NCI-H82 treated with DMSO at 0.1 percent for 48 hours (cell line): ENCODE measurements at regions not wholly inside any gene's neighbourhood (a gene's known extent, or its start where the extent isn't known, plus 50 kb on each side); places are given as distances from the start of the nearest gene placed in this dataset.
A peak's percentile ranks its signal among the peaks of the same experiment; 100 is the strongest.
"Not testable (repeated sequence)": the region's sequence is repeated elsewhere in the genome, so short reads cannot be mapped to it uniquely, and the experiment has no call there.

Source experiments
- DNase-seq: peaks from one replicate; lab custom pipeline; 2025; ENCODE audit not compliant: unreplicated experiment; lab: John Stamatoyannopoulos, UW

DNA sequence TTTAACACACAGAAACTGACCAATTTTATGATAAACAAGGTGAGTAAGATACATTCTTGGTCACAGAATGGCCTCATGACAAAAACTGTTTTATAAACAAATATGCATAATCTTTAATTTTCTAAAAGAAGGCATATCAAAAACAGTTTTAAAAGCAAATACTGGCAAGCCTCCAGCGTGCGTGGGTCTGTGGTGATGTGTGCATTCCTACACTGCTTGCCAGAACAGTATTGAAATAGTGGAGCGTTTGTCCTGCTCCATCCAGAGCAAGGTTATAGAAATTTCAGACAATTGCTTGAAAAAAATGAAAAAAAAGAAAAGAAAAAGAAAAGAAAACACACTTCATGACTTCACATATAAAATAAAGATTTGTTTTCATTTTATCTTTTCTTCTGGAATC lies 140.9 kb downstream of the MZT1 start:
- no peak for DNase-seq

DNA sequence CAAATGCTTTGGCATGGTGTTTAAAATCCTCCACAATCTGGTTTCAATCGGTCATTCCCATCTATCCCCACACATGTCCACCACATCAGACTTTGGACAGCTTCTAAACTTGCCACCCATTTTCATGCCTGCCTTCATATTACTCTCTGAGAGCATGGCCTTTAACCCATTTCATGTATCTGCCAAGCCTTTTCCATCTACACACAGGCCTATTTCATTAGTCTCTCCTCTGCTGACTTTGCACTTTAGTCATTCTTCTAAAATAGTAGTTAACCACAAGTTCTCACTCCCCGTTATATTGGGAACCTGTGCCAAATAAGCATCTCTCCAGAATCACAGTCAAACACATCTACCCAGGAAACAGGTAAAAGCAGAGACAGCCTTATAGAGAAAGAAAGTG lies 142.2 kb downstream of the MZT1 start:
- no peak for DNase-seq

DNA sequence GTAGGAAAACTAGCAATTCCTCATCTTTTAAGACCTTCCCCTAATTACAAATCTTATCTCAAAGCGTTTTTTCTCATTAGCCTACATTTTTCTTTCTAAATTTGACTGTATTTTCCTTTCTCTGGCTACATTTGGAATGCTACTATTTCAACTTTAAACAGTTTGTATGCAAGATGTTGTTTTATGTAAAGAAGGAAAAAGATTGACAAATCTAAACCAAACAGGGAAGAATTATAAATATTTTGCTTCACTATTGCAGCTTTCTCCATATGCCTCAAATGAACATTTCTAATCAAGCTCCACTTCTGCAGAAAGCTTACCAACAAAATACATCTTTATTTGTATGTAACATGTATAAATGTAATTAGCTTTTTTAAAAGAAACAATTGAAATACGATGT lies 156.2 kb downstream of the MZT1 start:
- no peak for DNase-seq

DNA sequence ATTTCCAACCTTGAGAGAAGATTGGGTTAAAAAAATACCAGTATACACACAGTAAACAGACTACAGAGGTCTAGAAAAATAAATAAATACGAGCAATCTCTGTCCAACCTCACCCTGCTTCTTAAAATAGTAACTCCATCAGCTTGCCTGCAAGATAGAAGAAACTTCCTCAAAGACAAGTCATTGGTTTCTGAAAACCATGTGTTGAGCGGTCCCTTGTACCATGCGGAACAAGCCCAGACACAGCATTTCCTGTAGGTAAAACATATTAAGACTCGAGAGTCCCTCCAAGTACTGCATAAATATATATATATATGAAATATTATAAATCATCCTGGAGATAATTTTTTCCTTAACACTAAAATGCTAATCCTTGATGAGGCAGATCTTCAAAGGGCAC lies 157.4 kb downstream of the MZT1 start:
- no peak for DNase-seq

DNA sequence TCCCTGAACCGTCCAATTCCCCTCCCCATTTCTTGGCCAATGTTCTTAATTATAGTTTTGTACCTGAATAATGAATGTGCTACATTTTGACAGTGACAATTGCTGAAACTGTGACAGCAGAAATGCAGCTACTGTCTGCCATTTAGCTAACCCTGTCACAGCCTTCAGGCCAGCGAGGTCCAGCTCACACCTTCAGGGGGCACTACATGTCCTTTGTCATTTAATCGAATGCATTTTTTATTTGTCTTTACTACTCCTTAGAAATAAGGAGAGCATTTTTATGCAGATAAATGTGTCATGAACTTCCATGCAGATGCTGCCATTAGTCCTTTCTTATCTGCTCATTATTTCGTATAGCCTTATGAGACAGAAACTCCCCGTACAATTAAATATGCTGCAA lies 159.9 kb downstream of the MZT1 start:
- DNase-seq, result no peak

DNA sequence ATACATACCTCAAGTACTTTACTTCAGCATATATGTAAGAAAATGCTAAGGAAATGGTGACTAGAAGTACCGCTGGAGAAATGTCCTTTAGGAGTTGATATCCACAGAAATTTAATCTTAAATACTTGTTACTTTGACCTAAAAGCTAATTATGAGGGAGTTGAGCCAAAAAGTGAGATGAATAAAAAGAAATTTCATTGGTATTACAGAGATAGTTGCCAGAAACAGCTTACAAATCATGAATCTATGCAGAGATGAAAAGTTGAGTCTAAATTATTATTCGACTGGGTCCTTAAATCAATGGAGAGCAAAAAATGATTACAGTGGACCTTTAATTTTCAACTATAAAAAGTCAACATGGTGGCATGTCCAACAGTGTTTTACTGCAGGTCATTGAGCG lies 160.9 kb downstream of the MZT1 start:
- no peak for DNase-seq

DNA sequence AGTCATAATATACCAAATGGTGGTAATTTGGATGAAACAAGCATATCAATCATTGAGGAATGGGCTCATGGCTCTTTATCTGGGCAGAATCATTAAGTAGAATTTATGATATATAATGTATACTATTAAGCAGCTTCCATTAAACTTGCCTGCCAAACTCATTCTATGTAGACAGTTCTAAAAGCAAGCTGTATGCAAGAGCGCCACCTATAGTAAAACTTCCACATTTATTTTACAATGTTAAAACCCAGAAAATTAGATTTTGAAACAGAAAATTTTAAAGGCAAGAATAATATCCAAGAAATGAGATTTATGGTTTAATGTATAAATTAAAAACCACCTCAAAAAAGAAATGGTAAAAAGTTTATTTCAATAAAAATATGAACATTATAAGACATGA lies 161.5 kb downstream of the MZT1 start:
- peak; percentile 25 for DNase-seq

DNA sequence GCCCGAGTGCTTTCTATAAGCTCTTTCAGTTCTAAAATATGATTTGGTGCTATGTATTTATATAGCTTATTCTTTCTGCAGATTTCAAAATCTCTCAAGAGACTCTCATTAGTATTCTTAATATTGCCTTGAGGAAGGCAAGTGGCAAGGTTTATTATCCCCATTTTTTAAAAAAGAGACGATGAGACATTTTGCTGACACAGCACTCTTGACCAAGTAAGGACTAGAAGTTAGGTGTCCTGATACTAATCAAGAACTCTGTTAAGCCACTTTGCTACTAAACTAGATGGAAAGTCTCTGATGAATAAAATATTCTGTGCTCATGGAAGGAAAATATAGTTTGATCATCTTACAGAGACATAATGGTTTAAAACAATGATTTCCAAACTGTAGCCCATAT lies 164.7 kb downstream of the MZT1 start:
- DNase-seq, result no peak

DNA sequence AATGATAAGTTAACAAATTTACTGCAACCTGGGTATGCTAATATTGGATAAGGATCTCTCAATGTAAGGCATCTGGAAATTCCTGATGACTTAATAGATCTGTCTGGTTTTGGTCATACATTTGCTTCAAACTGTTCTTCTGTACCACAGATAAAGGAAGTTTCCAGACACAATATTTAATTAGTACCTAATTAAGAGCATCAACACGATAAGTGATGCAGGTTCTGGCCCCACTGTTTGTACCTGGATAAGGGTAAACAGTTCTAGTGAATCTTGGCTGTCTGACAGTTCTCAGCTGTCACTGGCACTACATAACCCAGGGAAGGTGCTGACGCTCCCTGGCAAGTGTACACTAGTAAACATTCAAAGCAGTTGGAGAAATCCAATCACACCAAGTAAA lies 165.6 kb downstream of the MZT1 start:
- DNase-seq, result no peak

DNA sequence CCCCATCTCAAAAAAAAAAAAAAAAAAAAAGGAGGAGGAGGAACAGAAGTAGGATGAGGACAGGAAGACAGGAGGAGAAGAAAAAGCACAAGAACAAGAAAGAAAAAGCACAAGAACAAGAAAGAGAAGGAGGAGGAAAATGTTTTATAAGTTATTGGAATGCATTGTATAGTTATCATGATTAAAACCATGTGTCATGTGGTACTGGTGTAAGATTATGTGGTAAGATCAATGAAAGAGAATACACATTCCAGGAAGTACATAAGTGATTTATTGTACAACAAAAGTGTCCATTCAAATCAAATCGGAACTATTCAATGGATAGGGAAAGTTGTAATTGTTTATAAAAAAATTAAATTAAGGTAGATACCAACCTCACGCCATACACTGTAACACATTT lies 167.7 kb downstream of the MZT1 start:
- no peak for DNase-seq

DNA sequence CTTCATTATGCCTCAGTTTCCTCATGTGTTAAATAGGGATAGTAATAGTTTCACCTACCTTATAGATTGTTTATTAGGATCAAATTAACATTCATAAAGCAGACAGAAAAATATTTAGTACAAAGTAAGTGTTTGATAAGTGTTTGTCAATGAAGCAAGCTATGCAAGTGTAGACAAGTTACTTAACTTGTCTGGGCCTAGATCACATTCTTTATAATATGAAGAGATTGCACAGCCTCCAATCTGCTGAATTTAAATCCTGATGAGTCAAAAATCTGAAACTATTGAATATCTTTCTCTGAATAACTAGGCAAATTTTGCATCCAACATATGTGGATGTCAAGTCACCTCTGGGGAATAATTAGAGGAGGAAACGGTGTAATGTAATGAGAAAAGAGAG lies 170.5 kb downstream of the MZT1 start:
- DNase-seq, result no peak

DNA sequence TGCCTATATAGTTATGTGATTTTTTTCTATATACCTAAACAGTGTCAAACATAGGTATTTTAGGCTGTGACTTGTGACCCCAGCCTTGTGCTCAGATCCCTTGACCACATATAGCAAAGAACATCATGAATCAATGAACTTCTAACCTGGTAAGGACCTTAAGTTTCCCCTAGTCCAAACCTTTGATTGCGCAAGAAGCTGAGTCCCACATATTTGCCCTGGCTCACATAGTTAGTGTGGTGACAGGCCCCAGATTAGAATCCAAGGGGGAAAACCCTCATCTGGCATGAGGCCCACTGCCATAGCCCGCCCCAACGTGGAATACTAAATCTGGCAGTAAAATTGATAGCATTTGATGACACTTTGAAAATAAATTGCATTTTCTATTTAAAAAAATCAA lies 171.8 kb downstream of the MZT1 start:
- no peak for DNase-seq

DNA sequence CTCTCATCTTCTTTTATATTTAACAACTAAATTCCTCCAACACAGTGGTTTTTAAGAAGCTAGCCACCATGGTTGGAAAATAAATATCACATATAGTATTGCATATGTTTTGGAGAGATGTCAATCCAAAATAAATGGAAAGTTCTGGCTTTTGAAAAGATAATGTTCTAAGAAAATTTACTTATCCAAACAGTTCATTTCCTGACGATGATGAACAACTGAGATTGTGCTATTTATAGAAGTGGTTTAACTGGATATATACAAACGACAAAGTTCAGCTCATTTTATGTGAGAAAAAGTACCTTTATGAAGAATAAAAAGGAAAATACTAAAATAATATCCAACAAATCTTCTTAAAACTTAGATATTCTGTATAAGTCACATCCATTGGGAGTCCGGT lies 174.7 kb downstream of the MZT1 start:
- DNase-seq, result no peak

DNA sequence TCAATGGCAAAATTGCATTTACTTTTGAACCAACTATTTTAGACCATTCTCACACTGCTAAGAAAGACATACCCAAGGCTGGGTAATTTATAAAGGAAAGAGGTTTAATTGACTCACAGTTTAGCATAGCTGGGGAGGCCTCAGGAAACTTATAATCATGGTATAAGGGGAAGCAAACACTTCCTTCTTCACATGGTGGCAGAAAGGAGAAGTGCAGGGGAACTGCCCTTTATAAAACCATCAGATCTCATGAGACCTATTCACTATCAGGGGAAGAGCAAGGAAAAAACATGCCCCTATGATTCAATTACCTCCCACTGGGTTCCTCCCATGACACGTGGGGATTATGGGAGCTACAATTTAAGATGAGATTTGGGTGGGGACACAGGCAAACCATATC lies 181.5 kb downstream of the MZT1 start:
- DNase-seq, result not testable (repeated sequence)

DNA sequence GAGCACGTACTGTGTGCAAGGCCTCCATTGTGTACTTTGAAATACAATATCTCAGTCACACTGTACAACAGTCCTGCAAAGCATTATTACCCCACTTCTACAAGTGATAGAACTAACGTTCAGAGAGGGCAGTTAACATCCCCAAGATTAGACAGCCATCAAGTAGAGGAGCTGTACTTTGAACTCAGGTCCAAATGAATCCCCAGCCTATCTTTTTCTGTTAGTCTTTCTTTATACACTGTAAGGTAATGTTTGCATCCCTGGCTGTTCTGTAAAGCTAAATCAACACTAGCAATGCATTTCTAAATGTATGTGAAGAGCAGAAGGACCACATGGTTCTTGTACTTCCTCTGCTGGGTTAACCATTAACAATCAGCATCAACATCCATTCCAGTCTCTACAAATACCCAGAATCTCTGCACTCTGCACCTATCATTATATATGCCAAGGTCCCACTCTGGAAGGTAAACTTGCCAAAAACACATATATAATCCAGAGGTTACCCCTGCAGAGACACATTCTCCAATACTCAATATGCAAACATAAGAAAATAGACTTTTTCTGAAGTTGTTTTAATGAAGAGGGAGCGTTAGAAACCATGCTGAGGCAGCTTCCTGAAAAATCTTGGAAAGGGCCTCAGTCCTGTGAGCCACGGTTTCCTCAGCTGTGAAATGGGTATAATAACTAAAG lies 182.3 kb downstream of the MZT1 start:
- no peak for DNase-seq

DNA sequence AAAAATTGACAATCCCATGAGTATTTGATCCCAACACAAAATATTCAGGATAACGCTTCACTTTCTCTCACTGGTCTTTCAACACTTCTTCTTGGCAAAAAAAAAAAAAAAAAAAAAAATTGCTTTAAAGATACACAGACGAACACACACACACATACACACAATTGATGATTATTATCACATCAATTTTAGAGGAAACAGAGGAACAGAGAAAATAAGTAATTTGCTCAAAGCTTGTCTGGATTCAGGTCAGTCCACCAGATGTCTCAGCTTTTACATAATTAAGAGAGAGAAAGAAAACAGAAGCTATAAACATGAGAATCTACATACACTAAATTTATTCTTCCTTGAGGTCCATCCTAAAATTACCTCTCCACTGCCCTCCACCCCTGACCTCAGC lies 183.4 kb downstream of the MZT1 start:
- no peak for DNase-seq

DNA sequence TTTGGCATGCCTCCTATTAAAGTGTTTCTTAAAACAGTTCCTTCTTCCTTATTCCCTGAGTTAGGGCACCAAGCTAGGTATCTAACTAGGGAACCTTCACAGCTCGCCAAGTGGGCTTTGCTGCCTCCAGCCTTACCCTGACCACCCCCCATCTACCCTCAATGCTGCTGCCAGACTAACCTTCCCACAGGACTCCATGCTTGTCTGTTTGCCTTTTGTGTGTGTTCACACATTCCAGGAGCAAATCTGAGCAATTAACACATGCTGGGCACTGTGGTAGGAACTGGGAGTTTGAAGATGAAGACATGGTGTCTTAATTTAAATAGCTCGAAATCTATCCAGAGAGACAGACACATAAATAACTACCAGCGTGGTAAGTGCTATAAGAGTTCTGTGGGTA lies 185.2 kb downstream of the MZT1 start:
- no peak for DNase-seq

DNA sequence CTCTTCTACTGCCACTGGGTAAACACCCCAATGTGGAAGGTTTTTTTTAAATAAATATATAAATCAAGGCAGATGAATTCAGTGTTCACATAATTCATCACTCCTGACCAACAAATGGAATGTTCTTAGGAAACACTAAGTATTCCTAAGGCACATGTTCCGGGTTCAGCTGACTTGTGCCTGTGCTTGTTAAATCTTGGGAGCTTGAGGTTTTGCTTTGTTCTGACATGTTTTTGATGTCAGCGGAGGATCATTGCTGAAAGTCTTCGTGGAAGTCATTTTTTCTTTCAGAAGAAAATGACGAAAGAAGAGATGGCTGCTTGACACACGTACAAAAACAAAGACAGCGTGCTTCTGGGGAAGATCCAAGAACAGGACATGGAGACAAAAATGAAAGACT lies 185.8 kb downstream of the MZT1 start:
- no peak for DNase-seq

DNA sequence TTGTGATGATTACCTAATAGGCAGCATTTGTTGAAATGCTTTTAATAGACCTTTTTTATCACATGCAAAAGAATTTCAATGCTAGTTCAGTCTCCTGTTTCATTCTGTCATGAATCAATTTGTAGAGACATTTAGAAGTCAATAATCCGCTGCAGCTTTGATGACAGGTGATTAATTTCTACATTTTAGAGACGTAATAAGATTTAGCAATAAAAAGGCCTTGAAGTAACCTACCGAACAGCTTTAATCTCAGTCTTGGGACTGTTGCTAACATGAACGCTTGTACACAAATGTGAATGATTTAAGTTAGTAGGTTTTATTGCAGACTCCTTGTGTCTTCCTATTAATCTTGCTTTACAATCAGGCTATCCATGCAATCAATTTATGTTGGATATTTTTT lies 186.5 kb downstream of the MZT1 start:
- peak; percentile 34 for DNase-seq

DNA sequence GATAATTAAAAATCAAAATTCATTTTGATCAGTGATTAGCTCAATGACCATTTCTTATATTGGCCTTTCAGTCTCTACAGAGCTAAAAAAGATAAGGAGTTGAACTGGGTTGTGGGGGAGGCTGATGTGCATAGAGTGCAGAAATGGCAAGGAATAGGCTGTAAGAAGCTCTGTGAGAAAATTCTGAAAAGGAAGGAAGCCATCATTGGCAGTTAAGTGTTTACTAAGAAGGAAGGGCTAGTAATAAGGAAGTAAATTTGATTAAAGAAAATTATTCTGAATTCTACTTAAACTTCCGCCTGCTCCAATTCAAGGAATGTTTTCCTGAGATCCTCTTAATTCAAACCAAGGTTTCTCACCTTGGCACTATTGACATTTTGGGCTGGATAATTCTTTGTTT lies 187.5 kb downstream of the MZT1 start:
- DNase-seq, result no peak

DNA sequence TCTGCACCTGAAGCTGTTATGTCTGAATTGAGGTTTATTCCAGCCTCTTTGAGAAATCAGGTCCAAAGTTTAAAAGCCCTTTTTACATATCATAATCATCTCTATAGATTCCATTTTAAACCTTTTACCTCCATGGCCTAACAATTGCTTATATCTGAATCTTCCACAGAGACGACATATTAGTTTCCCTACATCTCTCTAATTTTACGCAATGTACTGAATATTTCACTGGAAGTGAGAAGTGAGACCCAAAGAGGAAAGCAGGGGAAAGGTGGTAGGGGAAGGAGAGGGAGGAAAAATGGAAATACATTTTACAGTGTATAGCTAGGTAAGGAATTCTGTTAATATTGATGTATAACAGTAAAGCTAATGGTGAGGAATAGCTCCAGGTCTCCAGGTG lies 189.6 kb downstream of the MZT1 start:
- DNase-seq, result no peak

DNA sequence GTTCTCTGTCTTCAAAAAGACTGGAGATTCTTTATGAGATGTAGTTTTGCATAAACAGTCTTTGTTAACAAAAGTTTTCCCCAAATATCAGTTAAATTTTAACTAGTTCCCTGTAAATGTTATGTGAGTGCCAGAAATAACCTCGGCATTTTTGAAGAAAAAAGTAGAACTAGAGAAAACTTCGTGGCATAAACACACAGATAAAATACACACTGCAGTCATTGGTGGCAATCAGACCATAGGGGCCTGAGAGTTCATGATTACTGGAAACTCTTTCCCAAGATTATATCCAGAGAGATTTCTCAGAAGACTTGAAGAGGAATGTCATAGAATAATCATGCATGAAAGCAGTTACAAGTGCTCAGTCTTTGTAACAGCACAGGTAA lies 190.0 kb downstream of the MZT1 start:
- no peak for DNase-seq

DNA sequence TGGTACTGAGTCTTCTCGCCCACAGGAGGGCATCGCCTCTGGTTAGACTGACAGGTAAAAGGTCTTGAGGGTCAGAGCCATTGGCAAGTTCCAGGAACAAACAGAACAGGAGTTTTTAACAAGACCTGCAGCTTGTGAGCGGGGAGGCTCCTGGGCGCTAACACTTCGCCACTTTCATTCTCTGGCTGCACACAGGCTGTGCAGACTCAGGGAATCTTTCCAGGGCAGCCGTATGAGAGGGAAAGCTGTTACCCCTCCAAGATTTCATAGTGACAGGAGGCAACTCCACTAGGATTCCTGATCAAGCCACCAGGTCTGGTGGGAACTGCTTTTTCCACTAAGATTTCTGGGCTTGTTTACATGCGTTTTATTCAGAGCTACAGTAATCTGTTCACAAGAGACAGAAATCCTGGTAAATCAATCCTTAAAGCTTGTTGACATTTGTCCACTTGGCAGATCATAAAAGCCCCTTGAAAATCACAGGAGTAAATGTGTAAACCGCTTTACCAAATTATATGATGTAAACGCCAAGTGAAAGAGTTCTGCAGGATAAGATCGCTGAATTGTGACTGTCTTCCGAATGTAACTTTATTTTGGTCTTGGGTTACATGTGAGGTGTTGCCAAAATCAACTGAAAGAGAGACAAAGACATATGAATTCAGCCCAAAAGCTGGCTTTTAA lies 190.6 kb downstream of the MZT1 start:
- no peak for DNase-seq
